CD8-positive, alpha-beta memory T cell (primary cell): ENCODE measurements at regions not wholly inside any gene's neighbourhood (a gene's known extent, or its start where the extent isn't known, plus 50 kb on each side); places are given as distances from the start of the nearest gene placed in this dataset.
"Not testable (repeated sequence)": the region's sequence is repeated elsewhere in the genome, so short reads cannot be mapped to it uniquely, and the experiment has no call there.

Experiments used
- CTCF ChIA-PET: fragments of 350-600 bp; sonication (Branson Sonifier 250); formaldehyde crosslinking; loops from one replicate; lab custom pipeline; 2021; ENCODE audit warnings: antibody characterized with exemption; lab: Charles Lee
- POLR2A ChIA-PET: fragments of 350-600 bp; sonication (Branson Sonifier 250); formaldehyde crosslinking; loops from one replicate; lab custom pipeline; 2021; ENCODE audit warnings: antibody characterized with exemption; lab: Charles Lee
- DNase-seq, 5 donors: peaks; one replicate each; pipeline versions ENCODE4 v3.0.0 to v3.0.0-alpha.2; 2020 to 2022; ENCODE audit warnings: mixed read lengths in 1 of 5
- H3K27ac ChIP-seq: one replicate; pipeline ENCODE4 v1.7.0; 2013; ENCODE audit warnings: low read depth, mild to moderate bottlenecking, low read length, moderate library complexity
- H3K27me3 ChIP-seq: 2 replicates; pipeline ENCODE4 v1.7.0; 2013; ENCODE audit warnings: low read length, mild to moderate bottlenecking; ENCODE audit not compliant: insufficient read depth, poor library complexity, severe bottlenecking
- H3K36me3 ChIP-seq: 2 replicates; pipeline ENCODE4 v1.7.0; 2013; ENCODE audit warnings: mild to moderate bottlenecking, low read length, moderate library complexity; ENCODE audit not compliant: insufficient read depth
- H3K4me1 ChIP-seq: 2 replicates; pipeline ENCODE4 v1.7.0; 2013; ENCODE audit warnings: mild to moderate bottlenecking, low read length, moderate library complexity; ENCODE audit not compliant: insufficient read depth
- H3K4me3 ChIP-seq: 2 replicates; pipeline ENCODE4 v1.7.0; 2013; ENCODE audit warnings: mild to moderate bottlenecking, low read length
- H3K9me3 ChIP-seq: 2 replicates; pipeline ENCODE4 v1.7.0; 2013; ENCODE audit warnings: mild to moderate bottlenecking, low read length
- H3K27ac Mint-ChIP-seq, 8 donors: one replicate each; pipeline ENCODE4 v1.8.0; 2020 to 2021; ENCODE audit warnings: mixed read lengths in 8 of 8, mild to moderate bottlenecking in 6 of 8, inconsistent platforms in 3 of 8, moderate library complexity in 3 of 8
- H3K27me3 Mint-ChIP-seq, 2 donors: one replicate each; pipeline ENCODE4 v1.8.0; 2020 to 2021; ENCODE audit warnings: mixed read lengths in 2 of 2, mild to moderate bottlenecking in 1 of 2, moderate library complexity in 1 of 2
- H3K36me3 Mint-ChIP-seq, 3 donors: one replicate each; pipeline ENCODE4 v1.8.0; 2020 to 2021; ENCODE audit warnings: mixed read lengths in 3 of 3, inconsistent platforms in 1 of 3, mild to moderate bottlenecking in 1 of 3
- H3K4me1 Mint-ChIP-seq, 3 donors: one replicate each; pipeline ENCODE4 v1.8.0; 2020 to 2021; ENCODE audit warnings: mixed read lengths in 3 of 3, inconsistent platforms in 1 of 3, mild to moderate bottlenecking in 1 of 3
- H3K4me3 Mint-ChIP-seq, 7 donors: one replicate each; pipeline ENCODE4 v1.8.0; 2020 to 2021; ENCODE audit warnings: mixed read lengths in 7 of 7, mild to moderate bottlenecking in 6 of 7, moderate library complexity in 4 of 7, inconsistent platforms in 2 of 7
- H3K9me3 Mint-ChIP-seq, 5 donors: one replicate each; pipeline ENCODE4 v1.8.0; 2020 to 2022; ENCODE audit warnings: mixed read lengths in 5 of 5, mild to moderate bottlenecking in 3 of 5, moderate library complexity in 2 of 5, inconsistent platforms in 1 of 5

DNA sequence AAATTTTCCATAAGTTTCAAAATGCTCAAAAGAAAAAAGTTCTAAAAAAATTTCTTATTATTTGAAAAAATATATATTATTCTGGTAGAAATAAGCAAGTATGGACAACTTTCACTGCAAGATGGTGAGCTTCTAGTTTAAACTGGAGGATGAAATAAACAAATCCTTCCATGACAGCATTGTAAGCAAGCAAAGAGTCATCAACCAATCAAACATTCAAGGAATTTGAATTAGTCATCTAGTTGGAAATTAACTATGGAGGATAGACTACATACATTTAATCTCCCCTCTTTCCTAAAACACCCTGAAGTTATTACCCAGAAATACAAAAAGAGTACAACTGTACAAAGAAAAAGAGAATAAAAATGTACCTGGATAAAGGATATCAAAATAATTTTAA lies 51.0 kb upstream of the IRX5 start:
- Histone ChIP-seq H3K4me1 (no peaks in the 10 kb centered on the region), H3K36me3 (no peaks in the 10 kb centered on the region), H3K9me3 (no peaks in the 10 kb centered on the region), H3K27me3 (no peaks in the 10 kb centered on the region), H3K4me3 (no peak overlapping the region), H3K27ac (no peak overlapping the region)
- peaks cover 0 to 14% (median 4%) of the 10 kb centered on the region in 5 donors for H3K9me3 Mint-ChIP-seq
- H3K4me1 Mint-ChIP-seq = no peaks in the 10 kb centered on the region
- no peak overlapping the region for H3K4me3 Mint-ChIP-seq
- no peaks in the 10 kb centered on the region for H3K36me3 Mint-ChIP-seq
- peaks cover 6 to 17% of the 10 kb centered on the region in 2 donors for H3K27me3 Mint-ChIP-seq
- DNase-seq = no peak
- no peak overlapping the region for H3K27ac Mint-ChIP-seq
- ChIA-PET CTCF (no interaction called here), POLR2A (no interaction called here)

DNA sequence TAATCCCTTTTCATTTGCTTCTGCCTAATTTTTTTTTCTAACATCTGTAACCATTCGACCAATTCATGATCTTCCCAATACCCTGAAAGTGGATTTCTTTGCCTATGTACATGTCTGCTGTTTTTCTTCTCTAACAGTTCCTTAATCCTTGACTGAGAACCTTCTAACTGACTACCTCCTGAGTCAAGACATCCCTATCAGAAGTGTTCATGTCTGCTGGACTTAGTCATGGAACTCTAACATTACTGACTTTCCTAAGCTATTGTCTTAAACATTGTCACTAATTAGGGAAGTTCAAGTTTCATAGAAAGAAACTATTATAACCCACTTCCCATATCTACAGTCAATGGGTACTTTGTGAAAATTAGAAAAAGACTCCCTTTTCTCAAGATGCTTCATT lies 52.4 kb upstream of the IRX5 start:
- no peaks in the 10 kb centered on the region for H3K4me1 Mint-ChIP-seq
- peaks cover 0 to 8% (median 3%) of the 10 kb centered on the region in 5 donors for H3K9me3 Mint-ChIP-seq
- H3K27ac Mint-ChIP-seq = no peak overlapping the region
- ChIA-PET CTCF (no interaction called here), POLR2A (no interaction called here)
- H3K4me3 Mint-ChIP-seq = no peak overlapping the region
- no peak overlapping the region for H3K27ac ChIP-seq
- H3K36me3 Mint-ChIP-seq = no peaks in the 10 kb centered on the region
- peaks cover 0 to 21% of the 10 kb centered on the region in 2 donors for H3K27me3 Mint-ChIP-seq
- H3K4me3 ChIP-seq = no peak overlapping the region
- no peaks in the 10 kb centered on the region for H3K4me1 ChIP-seq
- H3K36me3 ChIP-seq = no peaks in the 10 kb centered on the region
- H3K27me3 ChIP-seq = no peaks in the 10 kb centered on the region
- no peaks in the 10 kb centered on the region for H3K9me3 ChIP-seq
- DNase-seq = no peak

DNA sequence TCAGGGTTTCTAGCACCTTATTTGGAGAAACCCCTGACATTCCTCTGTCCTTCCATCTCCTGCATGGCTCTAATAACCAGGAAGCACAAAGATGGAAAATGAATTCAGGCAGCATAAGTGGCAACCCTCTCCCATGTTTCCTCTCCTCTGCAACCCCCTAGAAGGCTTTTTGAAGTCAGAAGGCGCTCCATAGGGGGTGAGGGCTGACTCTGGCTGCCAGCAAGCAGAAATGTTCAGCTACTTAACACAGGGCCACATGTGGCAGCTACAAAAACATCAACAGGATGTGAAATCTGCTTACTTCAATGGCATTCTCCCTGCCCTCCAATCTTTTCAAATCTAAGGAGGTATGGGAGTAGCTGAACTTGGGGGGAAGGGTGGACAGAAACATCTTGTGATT lies 55.2 kb upstream of the IRX5 start:
- Histone ChIP-seq H3K27me3 (no peaks in the 10 kb centered on the region), H3K36me3 (no peaks in the 10 kb centered on the region), H3K9me3 (no peaks in the 10 kb centered on the region), H3K4me1 (no peaks in the 10 kb centered on the region), H3K27ac (no peak overlapping the region), H3K4me3 (no peak overlapping the region)
- ChIA-PET POLR2A (no interaction called here), CTCF (no interaction called here)
- Mint-ChIP-seq H3K4me1 (no peaks in the 10 kb centered on the region), H3K36me3 (no peaks in the 10 kb centered on the region), H3K27ac (no peak overlapping the region), H3K27me3 (peaks cover 0 to 14% of the 10 kb centered on the region in 2 donors), H3K4me3 (no peak overlapping the region), H3K9me3 (peaks cover 0 to 8% (median 0%) of the 10 kb centered on the region in 5 donors)
- no peak for DNase-seq

DNA sequence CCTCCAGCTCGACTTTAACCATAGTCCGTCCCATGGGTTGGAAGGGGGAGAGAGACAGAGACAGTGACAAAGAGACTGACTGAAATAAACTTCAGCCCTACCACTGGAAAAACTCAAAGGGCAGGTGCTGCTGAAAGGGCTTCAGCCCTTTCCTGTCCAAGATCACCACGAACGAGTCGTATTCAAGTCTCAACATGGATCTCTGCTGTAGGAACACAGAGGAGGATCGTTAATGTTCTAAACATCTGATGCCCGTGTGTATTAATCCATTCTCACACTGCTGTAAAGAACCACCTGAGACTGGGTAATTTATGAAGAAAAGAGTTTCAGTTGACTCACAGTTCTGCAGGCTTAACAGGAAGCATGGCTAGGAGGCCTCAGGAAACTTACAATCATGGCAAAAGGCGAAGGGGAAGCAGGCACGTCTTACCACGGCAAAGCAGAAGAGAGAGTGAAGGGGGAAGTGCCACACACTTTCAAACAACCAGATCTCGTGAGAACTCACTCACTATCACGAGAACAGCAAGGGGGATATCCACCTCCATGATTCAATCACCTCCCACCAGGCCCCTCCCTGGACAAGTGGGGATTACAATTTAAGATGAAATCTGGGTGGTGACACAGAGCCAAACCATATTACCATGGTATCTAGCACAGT lies 56.8 kb upstream of the IRX5 start:
- H3K27ac ChIP-seq, H3K36me3 ChIP-seq, DNase-seq, H3K36me3 Mint-ChIP-seq, H3K4me3 Mint-ChIP-seq, H3K4me3 ChIP-seq, H3K9me3 Mint-ChIP-seq, H3K27ac Mint-ChIP-seq, H3K4me1 ChIP-seq, H3K9me3 ChIP-seq, H3K4me1 Mint-ChIP-seq, CTCF ChIA-PET, H3K27me3 ChIP-seq, POLR2A ChIA-PET: not testable (repeated sequence)
- H3K27me3 Mint-ChIP-seq = peaks cover 0 to 12% of the 10 kb centered on the region in 2 donors

DNA sequence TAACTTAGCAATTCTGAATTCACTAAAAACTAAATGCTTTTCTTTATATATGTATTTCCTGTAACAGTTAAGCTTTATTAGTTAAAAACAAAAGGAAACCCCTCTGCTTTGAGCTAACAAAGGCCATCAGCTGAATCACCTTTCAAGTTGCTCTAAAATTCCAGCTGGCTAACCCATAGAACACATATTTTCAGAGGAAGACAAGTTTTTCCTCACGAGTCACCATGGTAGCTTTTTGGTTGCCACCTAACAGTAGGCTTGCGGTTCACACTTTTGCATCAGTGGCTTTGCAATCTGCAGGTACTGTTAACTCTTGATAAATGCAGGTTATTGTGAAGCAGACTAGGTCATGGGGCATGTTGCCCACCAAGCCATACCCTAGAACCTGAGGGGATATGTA lies 57.6 kb upstream of the IRX5 start:
- H3K27ac Mint-ChIP-seq = no peak overlapping the region
- H3K27me3 Mint-ChIP-seq = peaks cover 0 to 12% of the 10 kb centered on the region in 2 donors
- Histone ChIP-seq H3K27ac (no peak overlapping the region), H3K27me3 (no peaks in the 10 kb centered on the region), H3K9me3 (no peaks in the 10 kb centered on the region), H3K4me3 (no peak overlapping the region), H3K36me3 (no peaks in the 10 kb centered on the region), H3K4me1 (no peaks in the 10 kb centered on the region)
- no peak overlapping the region for H3K4me3 Mint-ChIP-seq
- no peaks in the 10 kb centered on the region for H3K4me1 Mint-ChIP-seq
- ChIA-PET POLR2A (no interaction called here), CTCF (no interaction called here)
- peaks cover 0 to 5% (median 2%) of the 10 kb centered on the region in 5 donors for H3K9me3 Mint-ChIP-seq
- H3K36me3 Mint-ChIP-seq = no peaks in the 10 kb centered on the region
- no peak for DNase-seq

DNA sequence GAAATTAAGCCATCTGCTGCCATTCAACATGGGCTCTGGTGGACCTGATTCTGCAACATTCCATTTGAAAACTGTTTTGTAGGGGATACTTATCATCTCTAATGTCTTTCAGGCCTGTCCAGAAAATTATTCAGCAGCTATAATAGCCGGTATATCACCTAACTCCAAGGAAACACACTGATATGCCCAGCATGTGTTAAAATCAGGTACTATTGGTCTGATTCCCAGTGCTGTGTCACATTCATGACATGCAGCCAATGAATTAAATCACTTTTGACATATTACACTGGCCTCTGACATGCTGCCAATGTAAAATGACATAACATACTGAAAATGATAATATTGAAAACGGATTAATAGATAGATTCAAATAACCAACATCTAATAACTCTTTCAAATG lies 60.5 kb upstream of the IRX5 start:
- no peak overlapping the region for H3K27ac Mint-ChIP-seq
- Histone ChIP-seq H3K27ac (no peak overlapping the region), H3K4me3 (no peak overlapping the region), H3K9me3 (no peaks in the 10 kb centered on the region), H3K36me3 (no peaks in the 10 kb centered on the region), H3K4me1 (no peaks in the 10 kb centered on the region), H3K27me3 (no peaks in the 10 kb centered on the region)
- no peak for DNase-seq
- POLR2A ChIA-PET = no interaction called here
- CTCF ChIA-PET = no interaction called here
- H3K36me3 Mint-ChIP-seq = no peaks in the 10 kb centered on the region
- H3K27me3 Mint-ChIP-seq = peaks cover 0 to 5% of the 10 kb centered on the region in 2 donors
- H3K4me3 Mint-ChIP-seq = no peak overlapping the region
- no peaks in the 10 kb centered on the region for H3K4me1 Mint-ChIP-seq
- peaks cover 0 to 5% (median 3%) of the 10 kb centered on the region in 5 donors for H3K9me3 Mint-ChIP-seq

DNA sequence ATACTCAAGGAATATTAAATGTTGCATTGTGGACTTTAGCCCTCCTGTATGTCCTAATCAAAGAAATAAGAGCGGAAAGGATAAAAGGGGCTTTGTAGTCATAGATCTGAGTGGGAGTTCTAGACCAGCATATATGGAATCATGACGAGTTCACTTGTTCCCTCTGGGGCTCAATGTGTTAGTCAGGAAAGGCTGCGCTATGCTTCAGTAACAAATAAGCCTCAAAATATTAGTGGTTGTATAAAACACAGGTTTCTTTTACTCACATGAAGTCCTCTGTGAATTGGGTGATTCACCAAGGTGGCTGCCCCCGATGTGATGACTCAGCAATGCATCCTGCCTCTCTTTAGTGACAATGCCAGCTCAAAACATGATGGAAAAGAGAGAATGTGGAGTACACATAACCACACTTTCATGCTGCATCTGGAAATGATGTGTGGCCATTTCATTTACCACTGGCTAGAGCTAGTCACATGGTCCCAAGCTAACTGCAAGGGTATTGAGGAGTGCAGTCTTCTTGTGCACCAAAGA lies 63.3 kb upstream of the IRX5 start:
- Mint-ChIP-seq H3K36me3 (no peaks in the 10 kb centered on the region), H3K4me1 (no peaks in the 10 kb centered on the region), H3K4me3 (no peak overlapping the region), H3K27me3 (peaks cover 0 to under 1% of the 10 kb centered on the region in 2 donors), H3K9me3 (peaks cover 0 to 5% (median 3%) of the 10 kb centered on the region in 5 donors), H3K27ac (no peak overlapping the region)
- ChIA-PET CTCF (no interaction called here), POLR2A (no interaction called here)
- H3K27me3 ChIP-seq = no peaks in the 10 kb centered on the region
- H3K4me1 ChIP-seq = no peaks in the 10 kb centered on the region
- no peak overlapping the region for H3K4me3 ChIP-seq
- no peak overlapping the region for H3K27ac ChIP-seq
- H3K9me3 ChIP-seq = no peaks in the 10 kb centered on the region
- no peaks in the 10 kb centered on the region for H3K36me3 ChIP-seq
- no peak for DNase-seq

DNA sequence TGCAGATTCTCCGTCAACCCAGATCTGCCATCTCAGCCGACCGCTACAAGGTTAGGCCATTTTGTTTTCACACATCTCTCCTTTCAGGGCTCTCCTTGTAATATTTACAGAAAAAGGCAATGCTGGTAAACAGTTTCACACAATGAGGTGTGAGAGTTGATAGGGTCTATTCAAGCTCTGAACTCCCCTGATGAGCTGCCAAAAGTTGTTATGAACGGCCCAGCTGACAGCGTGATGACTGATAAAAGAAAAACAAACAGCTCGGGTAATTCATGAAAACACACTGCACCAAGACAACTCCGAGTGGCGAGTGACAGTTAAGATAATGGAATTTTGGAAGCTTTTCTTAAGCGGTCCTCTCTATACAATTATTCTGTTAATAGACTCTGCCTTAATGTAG lies 68.1 kb upstream of the IRX5 start:
- CTCF ChIA-PET = no interaction called here
- H3K4me1 Mint-ChIP-seq = no peaks in the 10 kb centered on the region
- H3K27ac Mint-ChIP-seq = no peak overlapping the region
- POLR2A ChIA-PET = no interaction called here
- Histone ChIP-seq H3K9me3 (no peaks in the 10 kb centered on the region), H3K27me3 (no peaks in the 10 kb centered on the region), H3K4me3 (no peak overlapping the region), H3K4me1 (no peaks in the 10 kb centered on the region), H3K36me3 (no peaks in the 10 kb centered on the region), H3K27ac (no peak overlapping the region)
- no peak for DNase-seq
- no peak overlapping the region for H3K4me3 Mint-ChIP-seq
- no peaks in the 10 kb centered on the region for H3K36me3 Mint-ChIP-seq
- peaks cover 2 to 3% of the 10 kb centered on the region in 2 donors for H3K27me3 Mint-ChIP-seq
- H3K9me3 Mint-ChIP-seq = peaks cover 0 to 3% (median 0%) of the 10 kb centered on the region in 5 donors
